ENCODE measurements at regions not wholly inside any gene's neighbourhood (a gene's known extent, or its start where the extent isn't known, plus 50 kb on each side); places are given as distances from the start of the nearest gene placed in this dataset.

GRCh38 chr21:27023186-27023585 is 56.3 kb upstream of the ADAMTS5 start:
- in situ Hi-C loops (cut with HindIII; ENCODE audit: low pct_ligation_motif_present, low pct_unique_long_range_greater_than_20kb, low sequenced_read_pairs), result no loop called here
- no peak for DNase-seq

- no peak for DNase-seq
- in situ Hi-C loops (cut with HindIII; ENCODE audit: low pct_ligation_motif_present, low pct_unique_long_range_greater_than_20kb, low sequenced_read_pairs), result no loop called here
These were observed 54.9 kb upstream of the ADAMTS5 start for GRCh38 chr21:27021801-27022200.

GRCh38 chr21:27021046-27021445 is 54.2 kb upstream of the ADAMTS5 start:
- no peak for DNase-seq
- in situ Hi-C loops (cut with HindIII; ENCODE audit: low pct_ligation_motif_present, low pct_unique_long_range_greater_than_20kb, low sequenced_read_pairs), result no loop called here

GRCh38 chr21:27017246-27017645 is 50.4 kb upstream of the ADAMTS5 start:
- no peak for DNase-seq
- in situ Hi-C loops (cut with HindIII; ENCODE audit: low pct_ligation_motif_present, low pct_unique_long_range_greater_than_20kb, low sequenced_read_pairs), result no loop called here
